NCI-H2196 (cell line): ENCODE measurements at regions not wholly inside any gene's neighbourhood (a gene's known extent, or its start where the extent isn't known, plus 50 kb on each side); places are given as distances from the start of the nearest gene placed in this dataset.

Source experiments
- DNase-seq: peaks from one replicate; lab custom pipeline; 2025; ENCODE audit not compliant: unreplicated experiment; lab: John Stamatoyannopoulos, UW

DNA sequence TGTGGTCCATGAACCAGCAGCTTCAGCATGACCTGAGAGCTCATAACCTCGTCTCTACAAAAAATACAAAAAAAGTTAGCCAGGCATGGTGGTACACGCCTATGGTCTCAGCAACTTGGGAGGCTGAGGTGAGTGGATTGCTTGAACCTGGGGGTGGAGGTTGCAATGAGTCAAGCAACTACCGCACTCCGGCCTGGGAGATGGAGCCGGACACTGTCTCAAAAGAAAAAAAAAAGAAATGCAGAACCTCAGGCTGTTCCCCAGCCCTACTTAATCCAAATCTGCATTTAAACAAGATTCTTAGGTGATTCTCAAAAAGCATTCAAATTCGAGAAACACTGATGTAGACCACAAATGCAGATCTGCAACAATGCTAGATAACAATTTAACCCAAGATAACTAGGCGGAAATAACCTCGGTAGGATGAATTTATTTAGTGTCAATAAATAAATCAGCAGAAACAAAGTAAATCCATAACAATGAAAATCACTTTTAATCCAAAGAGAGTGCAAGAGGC, 203.5 kb downstream of the SP3 start:
- no peak for DNase-seq

DNA sequence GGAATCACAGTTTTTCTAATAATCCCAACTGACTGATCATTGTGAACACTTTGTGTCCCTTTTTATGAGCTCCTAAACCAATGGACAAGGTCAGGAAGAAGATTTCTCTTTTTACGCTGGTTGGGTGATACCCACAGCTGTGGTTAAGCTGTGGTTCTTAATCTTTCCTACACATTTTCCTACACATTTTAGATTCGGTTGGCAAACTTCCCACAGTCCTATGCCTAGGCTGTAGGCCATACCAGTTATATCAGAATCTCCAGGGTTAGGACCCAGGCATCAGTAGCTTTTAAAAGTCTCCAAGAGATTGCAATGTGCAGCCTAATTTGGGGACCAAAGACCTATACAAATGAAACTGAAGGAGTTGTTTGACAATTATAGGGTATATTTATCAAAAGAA, 203.0 kb downstream of the SP3 start:
- DNase-seq: no peak

DNA sequence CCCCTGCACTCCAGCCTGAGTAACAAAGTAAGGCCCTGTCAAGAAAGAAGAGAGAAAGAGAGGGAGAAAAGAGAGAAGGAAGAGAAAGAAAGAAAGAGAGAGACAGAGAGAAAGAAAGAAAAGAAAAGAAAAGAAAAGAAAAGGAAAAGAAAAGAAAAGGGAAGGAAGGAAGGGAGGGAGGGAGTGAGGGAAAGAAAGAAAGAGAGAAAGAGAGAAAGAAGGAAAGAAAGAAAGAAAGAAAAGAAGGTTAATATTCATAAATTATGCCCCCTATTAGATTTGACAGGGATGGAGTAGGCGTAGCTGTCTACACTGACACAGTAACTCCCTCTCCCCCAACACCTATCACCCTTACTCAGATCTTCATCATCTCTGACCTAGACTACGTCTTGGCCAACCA, 202.3 kb downstream of the SP3 start:
- DNase-seq: no peak

DNA sequence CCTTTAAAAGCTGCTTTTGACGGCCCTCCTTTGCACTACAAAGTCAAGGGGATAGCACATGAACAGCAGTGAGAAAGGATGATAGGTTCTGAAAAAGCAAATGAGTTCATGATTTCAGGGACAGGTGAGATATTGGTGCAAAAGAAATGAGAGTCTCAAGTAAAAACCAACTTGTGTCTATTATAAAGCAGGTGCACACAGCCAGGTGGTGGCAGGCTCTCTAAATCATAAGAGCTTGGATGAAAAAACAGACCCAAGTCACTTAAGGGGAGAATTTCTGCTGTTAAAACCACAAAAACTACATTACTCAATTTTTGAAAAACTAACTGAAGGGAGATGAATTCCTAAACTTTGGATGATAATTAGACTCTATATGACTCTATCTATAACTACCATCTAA, 201.5 kb downstream of the SP3 start:
- no peak for DNase-seq

DNA sequence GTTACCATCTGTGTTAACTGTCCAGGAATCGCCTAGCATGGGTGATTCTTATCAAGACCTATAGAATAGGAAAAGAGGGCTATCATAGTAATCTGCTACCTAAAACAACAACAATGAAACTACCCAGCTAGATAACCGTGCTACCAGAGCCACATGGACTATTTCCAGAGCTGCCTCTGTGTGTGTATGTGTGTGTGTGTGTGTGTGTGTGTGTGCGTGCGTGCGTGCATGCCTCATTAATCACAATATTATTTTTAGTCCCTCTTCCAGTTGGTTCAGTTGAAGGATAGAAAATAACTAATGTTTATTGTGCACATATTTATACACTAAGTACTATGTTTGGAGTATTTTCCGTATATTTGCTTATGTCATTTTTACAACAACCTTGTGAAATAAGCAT, 201.1 kb downstream of the SP3 start:
- DNase-seq: no peak

DNA sequence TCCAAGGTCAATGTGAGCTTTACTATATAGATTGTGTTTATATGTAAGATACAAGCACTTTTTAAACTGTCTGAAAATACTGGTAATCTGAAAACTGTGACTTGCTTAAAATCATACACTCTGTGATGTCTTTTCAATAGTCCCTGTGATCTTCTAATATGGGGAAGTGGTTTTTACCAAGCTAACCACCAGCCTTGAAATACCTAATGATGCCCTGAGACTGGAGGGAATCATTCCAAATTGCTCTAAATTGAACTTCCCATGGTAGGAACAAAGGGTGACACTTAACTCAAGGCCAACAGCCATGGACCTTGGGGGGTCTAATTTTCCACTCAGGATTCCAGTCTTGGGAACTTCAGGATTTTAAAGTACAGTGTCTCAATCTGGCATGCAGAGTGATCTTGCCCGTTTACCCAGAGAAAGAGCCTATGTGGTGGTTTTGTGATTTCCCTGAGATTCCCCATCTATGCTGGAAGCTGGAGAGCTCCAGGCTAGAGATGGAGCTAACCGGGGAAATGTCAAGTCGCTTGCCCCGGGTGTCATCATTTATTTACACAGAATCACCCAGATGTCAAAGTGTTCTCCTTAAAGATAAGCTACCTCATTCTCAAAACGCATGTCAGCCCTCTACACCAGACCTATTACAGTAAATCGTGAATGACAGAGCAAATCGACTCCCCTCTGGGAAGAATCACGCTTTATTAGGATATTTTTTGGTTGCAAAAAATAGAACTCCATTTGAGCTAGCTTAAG, 198.5 kb downstream of the SP3 start:
- DNase-seq: no peak

DNA sequence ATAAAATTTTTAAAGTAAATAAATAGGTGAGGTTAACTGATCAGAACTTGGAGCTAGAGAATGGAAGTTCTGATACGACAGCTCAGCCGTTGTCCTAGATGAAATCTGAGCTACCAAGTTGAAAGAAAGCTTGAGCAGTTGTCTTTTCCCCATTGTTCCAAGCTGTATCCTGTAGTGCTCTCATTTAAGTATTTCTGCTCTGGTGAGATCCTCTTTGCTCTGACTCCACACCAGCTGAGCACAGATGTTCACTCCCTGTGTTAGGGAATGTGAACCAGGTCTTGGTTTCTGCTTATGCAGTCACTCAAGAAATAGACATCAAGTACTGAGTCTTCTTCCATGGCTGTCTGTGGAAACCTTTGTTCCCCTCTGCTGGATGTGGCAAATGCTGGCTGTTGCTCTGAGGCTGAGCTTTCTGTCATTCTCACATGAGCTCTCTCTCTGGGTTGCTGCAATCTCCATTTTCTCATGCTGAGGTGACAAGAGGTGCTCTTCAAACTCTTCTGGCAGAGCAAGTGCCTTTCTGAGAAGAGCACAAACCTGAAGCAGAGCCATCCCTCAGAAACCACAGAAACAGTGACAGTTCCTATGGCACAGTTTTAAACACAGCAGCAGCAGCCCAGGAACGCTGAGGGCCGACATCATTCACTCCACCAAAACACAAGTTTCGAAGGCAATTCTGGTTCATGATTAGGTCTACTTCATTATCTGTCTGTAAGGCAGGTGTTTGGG, 194.1 kb downstream of the SP3 start:
- DNase-seq: no peak

DNA sequence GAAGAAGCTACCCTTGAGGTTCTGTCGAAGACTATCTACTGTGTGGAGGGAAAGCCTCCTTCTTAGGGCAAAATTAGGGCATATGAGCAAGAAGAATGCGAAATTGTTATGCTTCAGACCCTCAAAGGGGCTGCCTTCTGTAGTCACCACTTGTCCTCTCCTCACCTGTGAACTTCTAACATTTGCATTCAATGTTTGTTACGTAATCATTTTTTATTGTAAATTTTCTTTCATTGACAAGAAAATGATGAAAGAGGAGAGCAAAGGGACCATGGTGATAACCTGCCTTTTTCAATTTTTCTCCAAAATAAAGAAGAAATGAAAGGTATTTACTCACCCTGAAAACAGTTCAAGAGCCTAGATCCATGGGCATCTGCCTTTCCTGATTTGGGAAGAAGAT, 193.0 kb downstream of the SP3 start:
- no peak for DNase-seq

DNA sequence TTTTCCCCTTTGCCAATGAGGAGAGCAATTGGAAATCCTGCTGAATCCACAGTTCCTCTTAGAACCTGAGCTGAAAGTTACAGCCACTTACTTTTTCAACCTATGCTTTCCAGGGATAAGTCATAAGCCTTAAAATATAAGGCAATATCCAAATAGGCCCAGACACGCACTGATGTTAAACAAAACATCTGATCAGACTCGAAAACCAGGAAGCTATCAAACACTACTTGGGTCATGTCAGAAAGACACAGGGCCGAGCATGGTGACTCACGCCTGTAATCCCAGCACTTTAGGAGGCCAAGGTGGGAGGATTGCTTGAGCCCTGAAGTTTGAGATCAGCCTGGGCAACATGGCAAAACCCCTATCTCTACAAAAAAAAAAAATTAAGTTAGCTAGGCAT, 192.1 kb downstream of the SP3 start:
- DNase-seq: no peak

DNA sequence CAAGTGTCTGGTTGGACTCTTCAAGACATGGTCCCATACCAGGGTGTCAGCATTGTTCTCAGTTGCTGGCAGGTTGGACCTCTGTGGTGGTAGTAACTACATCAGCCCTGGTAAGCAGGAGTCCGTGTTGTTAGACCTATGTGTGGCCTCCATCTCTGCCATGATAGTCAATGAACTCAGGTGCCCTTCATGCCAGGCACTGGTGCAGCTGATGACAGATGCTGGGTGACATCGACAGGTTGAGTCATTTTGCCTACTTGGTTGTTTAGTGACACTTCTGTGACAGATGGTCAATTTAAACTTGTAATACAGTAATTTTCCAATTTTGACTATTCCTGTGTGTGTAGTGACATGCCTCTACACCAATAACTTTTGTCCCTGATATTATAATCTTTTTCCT, 189.7 kb downstream of the SP3 start:
- DNase-seq: no peak

DNA sequence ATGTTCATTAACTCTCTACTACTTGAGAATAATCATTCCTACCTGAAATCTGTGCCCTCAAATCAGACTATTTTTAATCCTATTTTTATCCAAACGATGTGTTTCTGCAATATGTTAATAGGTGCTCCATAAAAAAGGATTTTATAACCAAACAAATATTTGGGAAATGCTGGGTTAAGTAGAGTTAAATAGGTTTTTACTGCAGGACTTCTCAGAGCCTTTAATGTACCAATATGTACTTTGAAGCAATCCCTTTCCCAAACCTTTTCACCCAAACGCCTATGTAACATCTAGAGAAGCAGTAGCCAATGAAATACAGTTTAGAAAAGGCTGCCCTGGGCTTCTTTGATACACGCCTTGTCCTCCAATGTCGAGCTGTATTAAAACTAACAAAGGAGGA, 182.5 kb downstream of the SP3 start:
- DNase-seq: no peak

DNA sequence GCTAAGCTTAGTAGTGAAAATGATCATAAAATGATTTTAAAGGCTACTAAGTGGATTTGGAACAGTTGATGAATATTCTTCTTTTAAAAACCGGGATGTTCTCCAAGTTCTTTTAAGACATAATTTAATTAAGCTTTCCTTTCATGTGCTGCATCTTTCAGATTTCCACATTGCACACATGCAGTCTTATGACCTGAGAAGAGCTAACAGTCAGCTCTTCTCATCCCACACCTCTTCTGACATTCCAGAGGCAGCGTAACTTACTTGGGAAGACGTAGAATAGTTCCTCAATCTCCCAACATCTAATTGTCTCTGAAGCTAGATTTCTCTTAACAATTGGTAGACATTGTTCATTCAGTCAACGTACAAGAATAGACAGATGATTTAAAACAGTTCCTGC, 181.8 kb downstream of the SP3 start:
- DNase-seq: no peak

DNA sequence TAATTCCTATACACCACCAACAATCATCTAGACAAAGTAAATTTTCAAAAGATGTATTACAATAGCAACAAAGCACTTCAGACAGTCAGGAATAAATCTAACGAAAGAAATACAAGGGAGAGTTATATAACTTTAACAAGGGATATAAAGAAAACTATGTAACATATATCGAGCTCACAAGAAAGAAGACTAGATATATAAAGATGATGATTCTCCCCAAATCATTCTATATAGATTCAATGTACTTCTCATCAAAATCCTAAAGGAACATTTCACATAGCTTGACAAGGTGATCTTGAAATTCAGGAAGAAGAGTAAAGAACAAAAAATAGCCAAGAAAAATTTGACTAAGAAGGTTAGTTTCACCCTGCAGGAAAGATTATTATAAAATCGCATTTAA, 179.4 kb downstream of the SP3 start:
- DNase-seq: no peak

DNA sequence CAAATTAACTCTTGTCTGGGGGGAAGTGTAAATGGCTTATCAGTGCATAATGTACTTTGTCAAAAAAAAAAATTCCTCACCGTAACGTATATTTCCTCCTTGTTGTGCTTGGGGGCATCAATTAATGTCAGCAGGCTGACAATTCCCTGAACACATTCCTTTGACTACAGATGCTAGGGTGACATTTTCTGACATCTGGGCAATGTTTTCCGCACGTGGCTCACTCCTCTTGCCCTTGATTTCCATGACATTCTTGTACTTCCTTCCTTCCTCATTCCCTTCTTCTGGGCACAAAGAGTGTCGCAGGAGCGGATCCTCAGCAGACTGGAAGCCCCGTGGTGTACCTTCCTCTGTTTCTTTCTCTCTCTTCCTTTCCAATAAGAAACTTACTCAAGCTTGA, 173.7 kb downstream of the SP3 start:
- DNase-seq: no peak

DNA sequence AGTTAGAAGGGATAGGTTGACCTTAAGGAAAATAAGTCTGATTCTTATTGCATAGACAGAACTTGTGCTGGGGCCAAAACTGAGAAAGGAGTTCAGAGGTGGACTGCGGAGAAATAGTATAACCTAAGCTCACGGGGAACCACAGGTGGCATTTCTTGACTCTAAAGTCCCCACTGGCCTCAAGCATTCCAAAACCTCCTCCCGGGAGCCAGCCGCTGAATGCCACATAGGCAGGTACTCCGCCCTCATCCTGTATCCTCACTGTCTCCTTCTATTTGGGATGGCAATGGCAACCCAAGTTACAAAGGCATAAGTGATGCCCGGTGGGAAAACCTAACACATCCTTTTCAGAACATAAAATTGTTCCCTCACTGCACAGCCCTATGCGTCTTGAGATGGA, 173.0 kb downstream of the SP3 start:
- DNase-seq: no peak

DNA sequence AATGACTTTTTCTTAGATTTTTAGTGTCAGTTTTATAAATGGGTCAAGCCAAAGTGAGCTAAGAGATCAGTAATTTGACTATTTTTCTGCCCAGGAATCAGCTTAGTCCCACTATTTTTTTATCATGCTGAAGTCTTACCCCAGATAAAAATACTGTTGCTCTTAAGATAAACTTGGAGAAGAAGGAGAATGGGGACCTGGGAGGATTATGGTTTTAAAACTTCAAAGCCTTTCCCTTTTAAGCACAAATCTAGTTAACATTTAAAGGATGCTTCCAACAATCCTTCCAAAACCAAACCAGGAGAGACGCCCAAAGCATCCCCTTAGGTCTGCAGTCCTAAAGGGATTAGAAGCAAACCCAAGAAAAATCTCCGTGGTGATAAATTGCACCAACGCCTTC, 172.4 kb downstream of the SP3 start:
- no peak for DNase-seq

DNA sequence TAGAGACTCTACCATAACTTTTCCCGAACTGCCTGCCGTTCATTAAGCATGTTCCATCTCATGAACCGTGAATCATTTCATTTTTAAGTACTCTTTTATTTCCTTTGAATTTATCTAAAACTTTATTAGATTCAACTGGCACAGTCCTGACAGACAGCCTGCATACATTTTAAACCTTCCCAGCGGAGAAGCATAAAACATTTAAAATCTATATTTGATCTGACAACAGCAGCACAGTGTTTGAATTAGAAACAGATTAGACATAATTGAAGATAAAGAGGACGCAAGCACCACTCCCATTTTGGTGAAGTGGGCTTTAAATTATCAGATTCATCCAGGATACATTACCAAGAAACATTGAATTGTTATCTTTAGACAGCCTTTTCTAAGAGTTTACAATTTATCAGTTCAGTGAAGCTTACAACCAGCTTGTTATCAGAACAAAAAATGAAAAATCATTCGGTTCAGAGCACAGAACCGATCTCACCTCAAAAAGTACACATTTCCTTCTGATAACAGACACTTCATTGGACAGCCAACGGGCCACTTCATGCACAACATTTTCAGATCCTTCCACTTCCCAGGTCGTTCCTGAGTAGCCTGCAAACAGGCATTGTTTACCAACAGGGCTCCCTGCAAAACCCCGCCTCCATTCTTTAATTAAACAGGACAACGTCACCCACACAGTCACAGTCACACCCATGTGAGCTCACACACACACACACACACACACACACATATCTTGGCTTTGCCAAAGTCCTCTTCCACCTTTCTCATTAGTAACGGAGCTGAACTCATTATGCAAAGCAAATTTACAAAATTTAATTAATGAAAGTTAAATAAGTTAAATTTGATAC, 171.2 kb downstream of the SP3 start:
- DNase-seq: no peak

DNA sequence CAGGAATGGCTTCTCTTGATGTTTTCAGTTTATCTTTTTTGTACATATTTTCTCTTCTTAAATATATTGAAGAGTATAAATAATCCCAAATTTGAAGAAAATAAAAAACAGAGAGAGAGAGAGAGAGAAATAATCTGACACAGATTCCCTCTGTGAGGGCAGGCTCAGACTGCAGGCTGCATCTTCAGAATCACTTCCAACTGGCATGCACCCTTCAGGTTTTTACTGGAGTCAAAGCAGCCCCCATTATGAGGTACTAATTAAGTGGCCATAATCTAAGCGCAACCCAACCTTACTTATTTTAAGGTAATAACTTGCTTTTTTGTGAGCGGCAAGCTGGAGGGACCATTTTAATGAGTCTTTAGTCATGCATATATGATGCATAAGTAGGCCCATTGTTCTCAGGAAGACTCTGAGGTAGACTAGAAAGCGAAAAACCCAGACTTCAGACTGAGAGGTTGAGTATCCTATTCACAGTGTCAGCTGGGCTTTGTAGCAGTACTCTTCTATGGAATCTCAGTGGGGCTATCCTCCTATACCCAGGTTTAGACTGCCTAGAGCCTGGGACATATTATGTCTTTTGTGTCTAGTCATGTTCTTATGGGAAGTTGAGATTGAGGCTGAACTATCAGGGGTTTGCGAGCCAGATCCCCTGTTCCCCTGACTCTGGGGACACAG, 167.4 kb downstream of the SP3 start:
- DNase-seq: no peak

DNA sequence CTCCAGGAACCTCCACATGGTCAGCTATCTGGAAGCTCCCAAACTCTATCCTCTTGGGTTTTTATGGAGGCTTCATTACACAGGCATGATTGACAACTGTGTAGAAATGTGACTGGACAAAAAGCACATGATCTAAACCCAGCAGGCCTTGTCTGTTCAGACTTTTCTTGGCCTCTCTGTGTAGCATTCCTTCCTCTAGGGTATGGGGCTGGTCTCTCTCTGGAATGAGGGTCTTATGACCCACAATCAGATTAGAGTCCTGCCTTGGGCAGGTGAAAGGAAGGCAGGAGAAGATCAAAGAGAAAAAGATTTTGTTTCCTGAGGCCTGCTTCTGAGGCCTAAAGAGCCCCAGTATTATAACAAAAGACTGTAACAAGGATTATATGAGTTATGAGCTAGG, 162.7 kb downstream of the SP3 start:
- no peak for DNase-seq

DNA sequence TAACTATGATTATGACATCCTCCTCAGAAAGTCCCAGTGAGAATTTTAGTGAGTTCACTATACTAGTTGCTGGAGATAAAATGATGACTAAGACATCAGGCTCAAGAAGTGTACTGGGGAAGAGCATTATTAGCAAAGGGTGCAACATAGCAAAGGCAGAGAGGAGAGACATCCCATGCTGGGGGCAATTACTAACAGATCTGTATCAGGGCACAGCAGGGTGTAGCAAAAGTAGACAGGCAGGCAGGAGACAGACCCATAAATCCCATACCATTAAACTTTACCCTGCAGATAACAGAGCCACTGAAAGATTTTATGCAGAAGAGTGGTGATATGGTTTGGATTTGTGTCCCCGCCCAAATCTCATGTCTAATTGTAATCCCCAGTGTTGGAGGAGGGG, 161.7 kb downstream of the SP3 start:
- no peak for DNase-seq

DNA sequence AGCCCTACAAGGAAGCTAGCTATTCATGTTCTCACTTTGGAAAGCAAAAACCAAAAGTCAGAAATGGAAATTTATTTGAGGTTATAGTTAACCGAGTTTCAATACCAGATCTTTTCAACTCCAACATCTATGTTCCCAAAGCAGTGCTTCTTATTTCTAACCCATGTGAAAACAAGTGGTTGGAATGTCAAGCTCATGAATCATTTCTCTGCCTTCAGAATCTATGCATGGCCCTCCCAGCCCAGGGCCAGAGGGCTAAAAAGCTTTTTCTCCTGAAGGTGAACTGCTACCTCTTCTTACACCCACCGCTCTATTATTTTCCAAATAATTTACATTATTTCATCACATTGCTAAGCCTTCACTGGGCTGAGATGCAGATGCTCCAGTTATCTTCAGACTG, 158.4 kb downstream of the SP3 start:
- no peak for DNase-seq
